Mammary epithelial cell (primary cell): ENCODE measurements at regions not wholly inside any gene's neighbourhood (a gene's known extent, or its start where the extent isn't known, plus 50 kb on each side); places are given as distances from the start of the nearest gene placed in this dataset.

Experiments
- EZH2 ChIP-seq: IDR thresholded peaks from 2 replicates; pipeline ENCODE4 v1.6.1; 2012; ENCODE audit warnings: low read length, inconsistent platforms, borderline replicate concordance
- TF ChIP-seq, protein P1 (sequence below), 2 donors: IDR thresholded peaks in 1 of 2; conservative IDR thresholded peaks in 1 of 2; 2 replicates each; pipeline ENCODE4 v1.5.1; 2011 to 2012; ENCODE audit warnings: inconsistent platforms in 2 of 2, low read length in 2 of 2, mild to moderate bottlenecking in 2 of 2, control low read depth in 1 of 2, low read depth in 1 of 2; ENCODE audit not compliant: insufficient read depth in 1 of 2; ENCODE audit errors: extremely low read depth in 1 of 2

DNA sequence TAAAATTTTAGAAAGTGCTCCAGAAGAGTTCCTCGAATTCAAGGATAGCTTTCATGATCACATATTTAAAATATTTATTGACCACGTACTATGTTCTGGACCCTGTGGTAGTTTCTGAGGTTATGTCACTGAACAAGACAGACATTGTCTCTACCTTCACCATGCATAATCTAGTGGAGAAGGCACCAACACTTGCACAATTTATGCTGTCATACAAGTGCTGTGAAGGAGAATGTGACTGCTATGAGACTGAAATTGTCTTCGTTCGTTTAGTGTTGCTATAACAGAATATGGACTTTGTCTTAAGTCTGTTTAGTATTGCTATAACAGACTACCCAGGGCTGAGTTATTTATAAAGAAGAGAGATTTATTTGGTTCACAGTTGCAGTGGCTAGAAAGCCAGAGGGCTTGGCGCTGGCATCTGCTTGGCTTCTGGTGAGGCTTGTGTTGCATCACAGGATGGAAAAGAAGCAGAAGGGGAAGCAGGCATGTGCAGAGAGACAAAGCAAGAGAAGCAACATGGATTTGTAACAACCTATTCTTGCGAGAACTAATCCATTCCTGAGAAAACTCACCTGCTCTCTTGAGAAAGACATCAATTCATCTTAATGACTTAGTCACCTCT, 50.0 kb upstream of the RFX8 start:
- TF ChIP-seq, protein P1, sequence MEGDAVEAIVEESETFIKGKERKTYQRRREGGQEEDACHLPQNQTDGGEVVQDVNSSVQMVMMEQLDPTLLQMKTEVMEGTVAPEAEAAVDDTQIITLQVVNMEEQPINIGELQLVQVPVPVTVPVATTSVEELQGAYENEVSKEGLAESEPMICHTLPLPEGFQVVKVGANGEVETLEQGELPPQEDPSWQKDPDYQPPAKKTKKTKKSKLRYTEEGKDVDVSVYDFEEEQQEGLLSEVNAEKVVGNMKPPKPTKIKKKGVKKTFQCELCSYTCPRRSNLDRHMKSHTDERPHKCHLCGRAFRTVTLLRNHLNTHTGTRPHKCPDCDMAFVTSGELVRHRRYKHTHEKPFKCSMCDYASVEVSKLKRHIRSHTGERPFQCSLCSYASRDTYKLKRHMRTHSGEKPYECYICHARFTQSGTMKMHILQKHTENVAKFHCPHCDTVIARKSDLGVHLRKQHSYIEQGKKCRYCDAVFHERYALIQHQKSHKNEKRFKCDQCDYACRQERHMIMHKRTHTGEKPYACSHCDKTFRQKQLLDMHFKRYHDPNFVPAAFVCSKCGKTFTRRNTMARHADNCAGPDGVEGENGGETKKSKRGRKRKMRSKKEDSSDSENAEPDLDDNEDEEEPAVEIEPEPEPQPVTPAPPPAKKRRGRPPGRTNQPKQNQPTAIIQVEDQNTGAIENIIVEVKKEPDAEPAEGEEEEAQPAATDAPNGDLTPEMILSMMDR (conservative IDR thresholded peaks at IDR 0.05 in 1 of 2, IDR thresholded peaks at IDR 0.05 in 1 of 2; ENCODE audit: extremely low read depth in 1 of 2, insufficient read depth in 1 of 2, low read depth in 1 of 2, low read length in 2 of 2) = no peak
- TF ChIP-seq EZH2 = no peak
